ENCODE measurements at regions not wholly inside any gene's neighbourhood (a gene's known extent, or its start where the extent isn't known, plus 50 kb on each side); places are given as distances from the start of the nearest gene placed in this dataset.

DNA sequence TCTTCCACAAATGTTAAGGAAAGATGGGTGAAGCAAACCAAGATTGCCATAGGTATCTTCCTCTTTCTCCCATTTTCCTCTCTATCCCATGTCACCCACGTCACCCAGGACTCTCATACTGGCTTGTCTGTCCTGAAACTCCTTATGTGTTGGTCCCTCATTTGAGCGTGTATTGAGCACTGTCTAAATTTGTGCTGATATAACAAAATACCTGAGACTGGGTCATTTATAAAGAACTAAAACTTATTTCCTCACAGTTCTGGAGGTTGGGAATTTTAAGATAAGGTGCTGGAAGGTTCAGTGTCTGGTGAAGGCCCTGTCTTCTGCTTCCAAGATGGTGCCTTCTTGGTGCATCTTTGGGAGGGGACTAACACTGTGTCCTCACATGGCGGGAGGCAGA, 186.9 kb upstream of the SLC24A5 start:
- no peaks in the 10 kb centered on the region for H3K9me3 ChIP-seq (ENCODE audit: control insufficient read depth, low read depth, low read length)
- no peak overlapping the region for H3K4me2 ChIP-seq (ENCODE audit: control insufficient read depth, extremely low read depth, insufficient read depth, low read depth, low read length)
- TF ChIP-seq EZH2 (IDR thresholded peaks at IDR 0.05; ENCODE audit: low read length): no peak
- no peaks in the 10 kb centered on the region for H3K36me3 ChIP-seq (ENCODE audit: control insufficient read depth in 2 of 2, extremely low read depth in 1 of 2, insufficient read depth in 2 of 2, low read length in 2 of 2)
- H3K27me3 ChIP-seq (ENCODE audit: control insufficient read depth, extremely low read depth, insufficient read depth, low read length): no peaks in the 10 kb centered on the region
- H3K4me3 ChIP-seq (ENCODE audit: control insufficient read depth in 2 of 3, extremely low read depth in 1 of 3, insufficient read depth in 2 of 3, low read depth in 1 of 3, low read length in 3 of 3): no peak overlapping the region
- dilution Hi-C loops (cut with MboI; ENCODE audit: extremely low pct_ligation_motif_present, low sequenced_read_pairs): no loop called here
- no peaks in the 10 kb centered on the region for H3K79me2 ChIP-seq (ENCODE audit: control insufficient read depth, insufficient read depth, low read length)
- H4K20me1 ChIP-seq (ENCODE audit: control insufficient read depth, extremely low read depth, insufficient read depth, low read length): no peaks in the 10 kb centered on the region
- no peak overlapping the region for H3K27ac ChIP-seq (ENCODE audit: control insufficient read depth, insufficient read depth, low read length)
- no peak overlapping the region for H2AFZ ChIP-seq (ENCODE audit: control insufficient read depth, low read length)
- FAIRE-seq (no peak), DNase-seq (ENCODE audit: low read depth, low spot score) (no peak)
- H3K9me1 ChIP-seq (ENCODE audit: control insufficient read depth, extremely low read depth, insufficient read depth, low read length): no peaks in the 10 kb centered on the region
- H3K4me1 ChIP-seq (ENCODE audit: control insufficient read depth, extremely low read depth, insufficient read depth, low read length): no peaks in the 10 kb centered on the region
- H3K9ac ChIP-seq (ENCODE audit: control insufficient read depth, extremely low read depth, insufficient read depth, low read length): no peak overlapping the region

GRCh38 chr15:47934342-47934741, 186.4 kb upstream of the SLC24A5 start:
- DNase-seq (ENCODE audit: low read depth, low spot score) (no peak), FAIRE-seq (no peak)
- no peaks in the 10 kb centered on the region for H3K79me2 ChIP-seq (ENCODE audit: control insufficient read depth, insufficient read depth, low read length)
- H3K9me1 ChIP-seq (ENCODE audit: control insufficient read depth, extremely low read depth, insufficient read depth, low read length): no peaks in the 10 kb centered on the region
- no peak overlapping the region for H3K9ac ChIP-seq (ENCODE audit: control insufficient read depth, extremely low read depth, insufficient read depth, low read length)
- dilution Hi-C loops (cut with MboI; ENCODE audit: extremely low pct_ligation_motif_present, low sequenced_read_pairs): no loop called here
- H3K27me3 ChIP-seq (ENCODE audit: control insufficient read depth, extremely low read depth, insufficient read depth, low read length): no peaks in the 10 kb centered on the region
- no peak overlapping the region for H3K27ac ChIP-seq (ENCODE audit: control insufficient read depth, insufficient read depth, low read length)
- no peaks in the 10 kb centered on the region for H3K9me3 ChIP-seq (ENCODE audit: control insufficient read depth, low read depth, low read length)
- H3K4me1 ChIP-seq (ENCODE audit: control insufficient read depth, extremely low read depth, insufficient read depth, low read length): no peaks in the 10 kb centered on the region
- H3K36me3 ChIP-seq (ENCODE audit: control insufficient read depth in 2 of 2, extremely low read depth in 1 of 2, insufficient read depth in 2 of 2, low read length in 2 of 2): no peaks in the 10 kb centered on the region
- no peak overlapping the region for H3K4me2 ChIP-seq (ENCODE audit: control insufficient read depth, extremely low read depth, insufficient read depth, low read depth, low read length)
- no peak overlapping the region for H3K4me3 ChIP-seq (ENCODE audit: control insufficient read depth in 2 of 3, extremely low read depth in 1 of 3, insufficient read depth in 2 of 3, low read depth in 1 of 3, low read length in 3 of 3)
- H2AFZ ChIP-seq (ENCODE audit: control insufficient read depth, low read length): no peak overlapping the region
- TF ChIP-seq, protein P1, sequence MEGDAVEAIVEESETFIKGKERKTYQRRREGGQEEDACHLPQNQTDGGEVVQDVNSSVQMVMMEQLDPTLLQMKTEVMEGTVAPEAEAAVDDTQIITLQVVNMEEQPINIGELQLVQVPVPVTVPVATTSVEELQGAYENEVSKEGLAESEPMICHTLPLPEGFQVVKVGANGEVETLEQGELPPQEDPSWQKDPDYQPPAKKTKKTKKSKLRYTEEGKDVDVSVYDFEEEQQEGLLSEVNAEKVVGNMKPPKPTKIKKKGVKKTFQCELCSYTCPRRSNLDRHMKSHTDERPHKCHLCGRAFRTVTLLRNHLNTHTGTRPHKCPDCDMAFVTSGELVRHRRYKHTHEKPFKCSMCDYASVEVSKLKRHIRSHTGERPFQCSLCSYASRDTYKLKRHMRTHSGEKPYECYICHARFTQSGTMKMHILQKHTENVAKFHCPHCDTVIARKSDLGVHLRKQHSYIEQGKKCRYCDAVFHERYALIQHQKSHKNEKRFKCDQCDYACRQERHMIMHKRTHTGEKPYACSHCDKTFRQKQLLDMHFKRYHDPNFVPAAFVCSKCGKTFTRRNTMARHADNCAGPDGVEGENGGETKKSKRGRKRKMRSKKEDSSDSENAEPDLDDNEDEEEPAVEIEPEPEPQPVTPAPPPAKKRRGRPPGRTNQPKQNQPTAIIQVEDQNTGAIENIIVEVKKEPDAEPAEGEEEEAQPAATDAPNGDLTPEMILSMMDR (optimal IDR thresholded peaks at IDR 0.05 in 1 of 3, IDR thresholded peaks at IDR 0.05 in 1 of 3, conservative IDR thresholded peaks at IDR 0.05 in 1 of 3; ENCODE audit: extremely low read depth in 1 of 3, insufficient read depth in 2 of 3, low read length in 3 of 3): no peak
- no peak for TF ChIP-seq EZH2 (IDR thresholded peaks at IDR 0.05; ENCODE audit: low read length)
- H4K20me1 ChIP-seq (ENCODE audit: control insufficient read depth, extremely low read depth, insufficient read depth, low read length): no peaks in the 10 kb centered on the region

DNA sequence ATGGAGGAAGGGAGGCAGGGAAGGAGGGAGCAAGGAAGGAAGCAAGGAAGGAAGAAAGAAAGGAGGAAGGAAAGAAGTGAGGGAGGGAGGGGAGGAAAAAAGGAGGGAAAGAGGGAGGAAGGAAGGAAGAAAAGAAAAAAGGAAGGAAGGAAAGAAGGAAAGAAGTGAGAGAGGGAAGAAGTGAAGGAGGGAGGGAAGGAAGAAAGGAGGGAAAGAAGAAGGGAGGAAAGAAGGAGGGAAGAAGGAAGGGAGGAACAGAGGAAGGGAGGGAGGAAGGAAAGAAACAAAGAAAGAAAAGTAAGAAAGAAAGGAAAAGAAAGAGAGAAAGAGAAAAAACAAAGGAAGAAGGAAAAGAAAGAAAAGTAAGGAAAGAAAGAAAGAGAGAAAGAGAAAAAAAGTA, 183.0 kb upstream of the SLC24A5 start:
- Histone ChIP-seq H3K9me3 (ENCODE audit: control insufficient read depth, low read depth, low read length) (no peaks in the 10 kb centered on the region), H3K4me2 (ENCODE audit: control insufficient read depth, extremely low read depth, insufficient read depth, low read depth, low read length) (no peak overlapping the region), H3K9me1 (ENCODE audit: control insufficient read depth, extremely low read depth, insufficient read depth, low read length) (no peaks in the 10 kb centered on the region), H3K36me3 (ENCODE audit: control insufficient read depth in 2 of 2, extremely low read depth in 1 of 2, insufficient read depth in 2 of 2, low read length in 2 of 2) (no peaks in the 10 kb centered on the region), H3K4me3 (ENCODE audit: control insufficient read depth in 2 of 3, extremely low read depth in 1 of 3, insufficient read depth in 2 of 3, low read depth in 1 of 3, low read length in 3 of 3) (no peak overlapping the region), H2AFZ (ENCODE audit: control insufficient read depth, low read length) (no peak overlapping the region), H3K79me2 (ENCODE audit: control insufficient read depth, insufficient read depth, low read length) (no peaks in the 10 kb centered on the region), H4K20me1 (ENCODE audit: control insufficient read depth, extremely low read depth, insufficient read depth, low read length) (no peaks in the 10 kb centered on the region), H3K4me1 (ENCODE audit: control insufficient read depth, extremely low read depth, insufficient read depth, low read length) (no peaks in the 10 kb centered on the region), H3K27me3 (ENCODE audit: control insufficient read depth, extremely low read depth, insufficient read depth, low read length) (no peaks in the 10 kb centered on the region), H3K9ac (ENCODE audit: control insufficient read depth, extremely low read depth, insufficient read depth, low read length) (no peak overlapping the region), H3K27ac (ENCODE audit: control insufficient read depth, insufficient read depth, low read length) (no peak overlapping the region)
- TF ChIP-seq EZH2 (IDR thresholded peaks at IDR 0.05; ENCODE audit: low read length): no peak
- TF ChIP-seq, protein P1 (optimal IDR thresholded peaks at IDR 0.05 in 1 of 3, IDR thresholded peaks at IDR 0.05 in 1 of 3, conservative IDR thresholded peaks at IDR 0.05 in 1 of 3; ENCODE audit: extremely low read depth in 1 of 3, insufficient read depth in 2 of 3, low read length in 3 of 3): no peak
- DNase-seq (ENCODE audit: low read depth, low spot score) (no peak), FAIRE-seq (no peak)
- dilution Hi-C loops (cut with MboI; ENCODE audit: extremely low pct_ligation_motif_present, low sequenced_read_pairs): no loop called here
